ELR (cell line): ENCODE measurements at regions not wholly inside any gene's neighbourhood (a gene's known extent, or its start where the extent isn't known, plus 50 kb on each side); places are given as distances from the start of the nearest gene placed in this dataset.
A peak's percentile ranks its signal among the peaks of the same experiment; 100 is the strongest.
"Not testable (repeated sequence)": the region's sequence is repeated elsewhere in the genome, so short reads cannot be mapped to it uniquely, and the experiment has no call there.

Experiments used
- DNase-seq: peaks from one replicate; pipeline ENCODE4 v3.0.0-alpha.2; 2015; ENCODE audit warnings: low read depth

GRCh38 chr5:103743421-103743820, 180.8 kb upstream of the NUDT12 start:
- no peak for DNase-seq

DNA sequence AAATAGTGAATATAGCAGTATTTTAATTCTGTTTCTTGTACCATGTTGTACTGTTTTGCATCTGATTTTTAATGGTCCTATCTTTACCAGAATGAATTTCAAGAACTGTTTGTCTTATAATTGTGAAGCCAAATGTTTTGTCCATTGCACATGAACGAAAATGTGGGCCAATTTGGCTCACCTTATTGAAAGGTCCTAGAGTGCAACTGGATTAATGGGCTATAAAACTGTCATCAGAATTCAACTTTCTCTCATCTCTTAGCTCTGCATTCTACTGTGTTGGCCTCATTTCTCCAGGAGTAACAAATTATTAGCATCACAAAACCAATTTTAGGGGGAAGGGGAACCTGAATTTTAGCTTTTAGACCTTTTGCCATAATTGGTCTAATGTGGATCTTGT, 179.4 kb upstream of the NUDT12 start:
- no peak for DNase-seq

GRCh38 chr5:103736343-103736742, 173.8 kb upstream of the NUDT12 start:
- DNase-seq = not testable (repeated sequence)

GRCh38 chr5:103724271-103724670, 161.7 kb upstream of the NUDT12 start:
- no peak for DNase-seq

DNA sequence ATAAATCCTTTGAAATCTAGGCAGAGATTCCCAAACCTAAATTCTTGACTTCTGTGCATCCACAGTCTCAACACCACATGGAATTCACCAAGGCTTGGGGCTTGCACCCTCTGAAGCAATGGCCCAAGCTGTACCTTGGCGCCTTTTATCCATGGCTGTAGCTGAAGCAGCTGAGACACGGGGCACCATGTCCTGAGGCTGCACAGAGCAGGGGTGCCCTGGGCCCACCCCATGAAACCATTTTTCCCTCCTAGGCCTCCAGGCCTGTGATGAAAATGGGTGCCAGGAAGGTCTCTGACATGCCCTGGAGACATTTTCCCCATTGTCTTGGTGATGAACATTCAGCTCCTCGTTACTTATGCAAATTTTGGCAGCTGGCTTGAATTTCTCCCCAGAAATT, 158.6 kb upstream of the NUDT12 start:
- no peak for DNase-seq

DNA sequence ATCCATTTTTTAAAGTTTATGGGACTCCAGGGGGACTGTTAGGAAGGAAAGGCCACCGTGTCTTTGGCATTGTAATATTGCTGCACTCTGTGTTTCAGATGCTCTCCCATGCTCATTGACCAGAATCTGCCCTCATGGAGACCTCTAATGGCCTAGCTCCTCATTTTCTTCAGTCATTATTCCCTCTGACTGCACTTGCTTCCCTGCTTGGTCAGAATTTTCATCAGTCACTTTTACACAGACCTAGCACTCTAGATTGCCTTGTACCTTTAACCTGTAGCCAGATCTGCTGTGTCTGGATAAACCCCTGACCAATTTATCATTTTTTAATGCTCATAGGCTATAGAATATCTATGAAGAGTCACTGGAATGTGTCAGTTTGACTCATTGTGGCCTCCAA, 155.5 kb upstream of the NUDT12 start:
- no peak for DNase-seq

DNA sequence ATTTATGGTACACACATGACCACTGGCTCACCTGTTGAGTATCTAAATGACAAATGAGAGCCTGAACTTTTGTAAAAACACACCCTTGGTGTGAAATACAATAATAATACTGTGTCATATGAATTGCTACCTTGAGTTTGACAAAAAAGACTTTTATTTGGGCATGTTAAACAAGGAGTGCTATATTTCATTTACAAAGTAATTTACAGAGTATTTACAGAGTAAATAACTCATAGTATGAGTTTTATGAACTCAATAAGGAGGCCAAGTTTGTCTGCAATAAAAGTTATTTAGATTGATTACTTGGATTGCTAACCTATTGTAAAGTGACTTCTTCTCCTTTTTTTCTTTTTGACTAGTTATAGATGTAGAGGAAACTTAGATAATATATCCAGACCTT, 146.0 kb upstream of the NUDT12 start:
- DNase-seq = no peak

- DNase-seq = no peak
Observed at GRCh38 chr5:103706939-103707682, 144.5 kb upstream of the NUDT12 start.

DNA sequence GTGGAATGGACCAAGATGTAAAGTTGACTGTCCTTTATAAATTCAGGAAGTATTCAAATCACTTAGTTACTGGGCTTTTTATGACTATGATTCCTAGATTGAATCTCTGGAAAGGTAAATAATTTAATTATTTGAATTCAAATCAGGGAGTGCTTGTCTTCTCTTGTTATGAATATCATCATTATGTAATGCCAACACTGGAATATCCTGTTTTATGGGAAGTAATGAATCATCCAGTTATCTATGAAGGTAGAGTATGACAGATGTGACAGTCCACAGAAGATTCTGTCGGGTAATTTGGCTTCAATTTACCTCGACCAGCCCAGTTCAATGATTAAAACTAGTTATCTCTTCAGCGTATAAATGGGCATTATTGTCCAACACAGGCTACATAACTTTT, 141.0 kb upstream of the NUDT12 start:
- no peak for DNase-seq

DNA sequence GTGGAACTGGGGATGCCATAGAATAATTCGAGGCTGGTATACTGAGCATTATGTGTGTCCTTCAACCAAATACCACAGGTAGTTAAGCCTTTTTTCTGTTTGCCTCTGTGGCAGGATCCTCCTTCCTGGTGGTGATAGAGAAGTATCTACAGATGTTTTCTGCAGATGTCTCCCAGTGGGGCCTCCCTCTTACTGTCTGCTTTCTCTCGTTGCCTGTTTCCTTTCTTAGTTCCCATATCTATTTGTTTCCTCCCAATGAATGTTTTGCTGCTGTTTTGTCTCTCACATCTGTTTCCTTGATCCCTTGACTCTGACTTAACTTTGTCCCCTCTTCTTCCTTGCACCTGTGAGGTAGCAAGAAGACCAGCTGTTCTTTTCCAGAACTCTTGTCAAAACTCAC, 130.9 kb upstream of the NUDT12 start:
- no peak for DNase-seq

DNA sequence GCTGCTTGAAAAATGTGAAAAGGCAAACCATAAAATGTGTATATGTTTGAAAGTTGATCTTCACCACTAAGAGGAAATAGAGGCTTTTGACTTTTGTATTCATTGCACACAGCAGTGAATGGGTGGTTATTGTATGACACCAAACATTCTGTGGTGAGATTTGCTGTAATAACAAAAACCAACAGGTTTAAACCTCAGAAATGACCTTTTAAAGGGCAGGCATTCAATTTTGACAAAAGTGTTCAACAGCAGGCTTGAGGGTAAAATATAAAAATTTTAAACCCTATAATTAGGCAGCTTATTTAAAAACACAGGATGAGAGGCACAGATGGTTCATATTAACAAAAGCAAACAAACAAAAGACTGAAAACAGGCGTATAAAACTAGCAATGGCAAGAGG, 128.1 kb upstream of the NUDT12 start:
- no peak for DNase-seq

GRCh38 chr5:103679873-103680272, 117.3 kb upstream of the NUDT12 start:
- DNase-seq = no peak

- DNase-seq = peak; percentile 49
Observed at GRCh38 chr5:103676198-103676597, 113.6 kb upstream of the NUDT12 start.

DNA sequence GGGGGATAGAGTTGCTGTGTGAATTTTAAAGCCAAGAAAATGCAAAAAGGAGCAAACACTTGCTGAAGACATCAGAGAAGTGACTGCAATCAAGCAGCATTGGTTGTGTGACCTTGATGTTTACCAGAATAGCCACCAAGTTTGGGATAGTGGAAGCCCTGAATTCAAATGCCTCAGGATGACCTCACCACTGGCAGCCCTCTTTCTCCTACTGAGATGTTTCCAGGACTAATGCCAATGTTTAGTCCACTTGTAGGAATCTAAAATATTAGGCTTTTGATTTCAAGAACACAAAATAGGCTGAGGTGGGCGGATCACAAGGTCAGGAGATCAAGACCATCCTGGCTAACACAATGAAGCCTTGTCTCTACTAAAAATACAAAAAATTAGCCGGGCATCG, 112.2 kb upstream of the NUDT12 start:
- no peak for DNase-seq

DNA sequence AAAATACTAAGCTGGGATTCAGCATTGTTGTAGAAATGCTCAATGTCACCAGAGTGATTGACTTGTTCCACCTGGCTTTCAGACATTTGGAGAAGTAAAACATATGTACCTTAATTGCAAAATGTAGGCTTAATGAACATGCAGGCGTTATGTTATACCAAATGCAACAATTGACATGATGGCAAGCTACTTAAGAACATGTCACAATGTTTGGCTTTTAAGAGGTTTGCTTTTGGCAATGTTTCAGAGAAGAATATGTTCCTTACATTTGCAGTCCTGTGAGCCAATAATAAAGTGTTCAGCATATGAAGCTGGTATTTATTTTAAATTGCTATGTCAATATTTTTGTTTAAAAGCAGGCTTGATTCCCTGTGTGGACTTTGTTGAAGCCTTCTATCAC, 111.7 kb upstream of the NUDT12 start:
- DNase-seq = no peak

- no peak for DNase-seq
Observed at GRCh38 chr5:103669615-103670014, 107.0 kb upstream of the NUDT12 start.

DNA sequence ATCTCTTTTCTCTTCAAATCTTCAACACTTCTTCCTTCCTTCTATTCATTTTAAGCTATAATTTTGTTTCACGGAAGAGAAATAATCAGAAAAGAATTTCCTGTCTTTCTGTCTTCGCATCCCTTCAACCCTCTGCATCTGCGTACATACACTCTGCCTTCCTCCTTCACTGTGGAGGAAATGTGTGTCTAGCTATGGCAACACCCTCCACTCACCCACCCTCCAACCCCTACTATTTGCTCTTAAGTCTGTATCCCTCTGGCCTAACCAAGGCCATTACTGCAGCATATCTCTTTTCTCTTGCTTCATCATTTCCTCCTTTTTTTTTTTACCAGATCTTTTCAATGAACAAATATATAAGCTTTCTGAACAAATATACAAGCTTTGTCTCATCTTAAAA, 105.7 kb upstream of the NUDT12 start:
- DNase-seq = no peak

DNA sequence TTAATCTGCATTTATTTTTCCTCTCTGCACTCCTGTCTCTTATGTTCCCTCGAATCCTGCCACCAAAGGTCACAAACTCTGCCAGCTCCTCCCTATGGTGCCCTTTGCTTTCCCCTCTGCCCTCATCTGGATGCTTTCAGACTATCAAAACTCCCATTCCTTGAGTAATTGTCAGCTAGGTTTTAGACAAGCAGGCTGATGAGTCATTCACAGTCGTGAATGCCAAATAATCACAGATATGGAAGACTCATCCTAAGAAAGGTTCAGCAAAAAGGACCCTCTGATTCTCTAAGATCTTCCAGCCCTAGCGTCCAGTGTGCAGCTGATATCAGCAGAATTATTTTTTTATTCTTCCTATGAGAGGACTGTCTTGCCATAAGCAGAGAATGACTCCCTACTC, 104.5 kb upstream of the NUDT12 start:
- DNase-seq = peak; percentile 56

DNA sequence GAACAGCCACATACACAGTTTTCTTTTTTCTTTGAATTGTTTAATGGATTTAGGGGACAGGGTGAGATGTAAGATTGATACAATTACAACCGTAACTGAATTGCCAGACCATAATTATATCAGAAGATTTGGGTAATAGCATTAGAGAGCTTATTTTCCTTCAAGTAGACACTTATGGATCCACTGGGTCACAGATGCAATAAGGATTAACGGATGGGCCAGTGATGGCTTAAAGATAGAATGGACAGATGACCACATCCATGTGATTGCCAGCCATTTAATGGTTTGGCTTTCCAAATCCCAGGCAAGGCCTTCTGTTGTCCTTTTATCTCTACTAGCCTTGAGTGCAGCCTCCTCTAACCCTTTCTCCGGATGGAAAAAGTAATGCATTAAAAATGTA, 94.7 kb upstream of the NUDT12 start:
- no peak for DNase-seq

DNA sequence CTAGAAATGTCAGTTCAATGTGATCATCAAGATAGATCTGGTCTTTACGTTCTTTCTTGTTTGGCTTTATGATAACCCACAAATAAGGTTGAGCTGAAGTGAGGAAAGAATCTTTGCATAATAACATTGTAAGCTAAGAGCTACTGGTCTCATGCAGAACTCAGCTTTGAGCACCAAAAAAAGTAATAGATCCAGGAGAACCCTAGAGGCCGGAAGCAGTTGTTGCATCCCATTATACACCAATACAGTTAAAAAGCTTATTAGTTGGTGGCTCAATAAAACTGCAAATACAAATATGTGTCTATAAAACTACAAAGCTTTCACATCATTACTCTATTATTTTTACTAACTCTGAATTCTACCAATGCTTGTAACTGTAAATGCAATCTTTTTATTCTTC, 85.5 kb upstream of the NUDT12 start:
- DNase-seq = no peak

DNA sequence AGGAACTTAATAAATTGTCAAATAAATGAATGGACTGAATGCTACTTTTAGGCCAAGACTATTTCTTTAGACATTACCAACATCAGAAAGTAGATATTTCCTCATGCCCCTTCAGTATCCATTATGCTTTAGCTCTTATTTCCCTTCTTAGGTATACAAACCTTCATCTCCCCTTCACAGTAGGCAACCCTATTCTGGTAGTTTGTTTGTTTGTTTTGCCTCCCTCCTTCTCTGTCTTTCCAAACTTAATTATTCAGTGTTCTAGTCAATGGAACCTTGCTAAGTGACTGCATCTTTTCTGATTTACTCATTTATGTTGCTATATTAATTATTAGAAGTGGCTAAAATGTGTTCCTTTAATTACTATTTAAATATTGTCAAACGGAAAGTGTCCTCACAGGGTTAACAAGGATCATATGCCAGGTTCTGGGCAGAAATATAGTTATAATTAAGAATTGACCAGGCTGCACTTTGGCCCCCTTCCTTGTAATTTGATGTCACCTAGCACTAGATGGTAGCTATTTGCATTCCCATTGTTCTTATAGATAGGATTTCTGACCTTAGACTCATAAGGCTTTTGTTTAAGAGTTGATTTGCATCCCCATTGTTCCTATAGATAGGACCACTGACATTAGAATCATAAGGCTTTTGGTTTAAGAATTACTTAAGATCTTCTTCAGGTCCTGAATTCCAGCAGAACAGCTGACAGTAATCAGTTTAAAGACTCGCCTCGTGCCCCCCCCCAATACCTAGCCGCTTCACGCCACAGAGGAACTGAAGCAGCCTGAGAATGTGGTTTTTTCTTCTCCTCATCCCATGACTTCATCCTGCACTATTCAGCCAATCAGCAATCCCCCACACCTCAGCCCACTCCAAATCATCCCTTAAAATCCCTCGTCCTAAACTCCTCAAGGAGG, 84.4 kb upstream of the NUDT12 start:
- DNase-seq = no peak

GRCh38 chr5:103645816-103646215, 83.2 kb upstream of the NUDT12 start:
- no peak for DNase-seq

- no peak for DNase-seq
Observed at GRCh38 chr5:103638979-103639378, 76.4 kb upstream of the NUDT12 start.
